HepG2 (cell line): ENCODE measurements at regions not wholly inside any gene's neighbourhood (a gene's known extent, or its start where the extent isn't known, plus 50 kb on each side); places are given as distances from the start of the nearest gene placed in this dataset.

Source experiments
- ATAC-seq: fragments of 200-7000 bp; cut with Tn5 transposase; 3 replicates; pipeline ENCODE4 v1.9.1; 2020; ENCODE audit warnings: mild to moderate bottlenecking, moderate library complexity
- BruUV-seq: library from RNA; stranded (reverse); fragments of 400-500 nt; replicated peaks from 2 replicates; lab custom pipeline; 2021; lab: Mats Ljungman, UMichigan
- CTCF ChIA-PET: fragments of 300-600 bp; formaldehyde crosslinking; extraction: SDS; loops from one replicate; lab custom pipeline; 2021; ENCODE audit warnings: low total read pairs, inconsistent platforms, low intra/inter-chr PET ratio; lab: Yijun Ruan, JAX
- POLR2A ChIA-PET: fragments of 350-600 bp; sonication (Branson Sonifier 250); formaldehyde crosslinking; loops from one replicate; lab custom pipeline; 2020; ENCODE audit warnings: antibody characterized with exemption, inconsistent platforms; lab: Yijun Ruan, JAX
- DNase-seq: peaks from one replicate; pipeline ENCODE4 v3.0.0-alpha.2; 2015; ENCODE audit warnings: low spot score
- FAIRE-seq: peaks from 3 replicates; lab custom pipeline; 2011; peaks lifted over from hg19 to GRCh38; lab: Jason Lieb, UNC
- H2AFZ ChIP-seq: one replicate; pipeline ENCODE4 v1.6.1; 2011; ENCODE audit warnings: low read length, inconsistent platforms
- H3K27ac ChIP-seq: fragments of 300-600 bp; 3 replicates; pipeline ENCODE4 v1.8.0; 2011; ENCODE audit warnings: mixed run types, mild to moderate bottlenecking, mixed read lengths, low read length, inconsistent platforms; ENCODE audit not compliant: insufficient read depth; ENCODE audit errors: extremely low read length
- H3K27me3 ChIP-seq, 2 experiments: fragments of 200-600 bp in 1 of 2; 2 replicates in 1 of 2; 3 replicates in 1 of 2; pipeline versions ENCODE4 v1.6.0 to v1.8.0; 2011; ENCODE audit warnings: low read length in 2 of 2, mild to moderate bottlenecking in 2 of 2, moderate library complexity in 2 of 2, inconsistent platforms in 1 of 2; ENCODE audit not compliant: insufficient read depth in 2 of 2, control insufficient read depth in 1 of 2
- H3K36me3 ChIP-seq, 2 experiments: fragments of 200-600 bp in 1 of 2; replicated peaks in 1 of 2; 2 replicates in 1 of 2; 3 replicates in 1 of 2; pipeline versions ENCODE4 v1.5.1 to v1.8.0; 2011; ENCODE audit warnings: low read length in 2 of 2, inconsistent platforms in 1 of 2; ENCODE audit not compliant: insufficient read depth in 2 of 2, control insufficient read depth in 1 of 2
- H3K4me1 ChIP-seq: 2 replicates; pipeline ENCODE4 v1.5.1; 2012; ENCODE audit warnings: low read length, inconsistent platforms; ENCODE audit not compliant: insufficient read depth
- H3K4me2 ChIP-seq: 2 replicates; pipeline ENCODE4 v1.6.0; 2011; ENCODE audit warnings: low read depth, low read length, inconsistent platforms
- H3K4me3 ChIP-seq, 3 experiments: fragments of 200-600 bp in 1 of 3; sonication (generic), shearing (Covaris generic) in 1 of 3; replicated peaks in 1 of 3; 2 replicates each; pipeline ENCODE4 v1.5.1; 2011 to 2016; ENCODE audit warnings: low read length in 3 of 3, inconsistent platforms in 2 of 3, low read depth in 2 of 3, mild to moderate bottlenecking in 2 of 3, control low read depth in 1 of 3, mixed read lengths in 1 of 3; ENCODE audit not compliant: insufficient read depth in 1 of 3
- H3K79me2 ChIP-seq: one replicate; pipeline ENCODE4 v1.6.1; 2011; ENCODE audit warnings: low read length, inconsistent platforms; ENCODE audit not compliant: insufficient read depth
- H3K9ac ChIP-seq: 2 replicates; pipeline ENCODE4 v1.6.0; 2011; ENCODE audit warnings: mild to moderate bottlenecking, low read depth, low read length, inconsistent platforms; ENCODE audit not compliant: insufficient read depth
- H3K9me3 ChIP-seq: 2 replicates; pipeline ENCODE4 v1.5.1; 2012; ENCODE audit warnings: mild to moderate bottlenecking, low read length
- H4K20me1 ChIP-seq: 2 replicates; pipeline ENCODE4 v1.6.0; 2011; ENCODE audit warnings: inconsistent platforms, mild to moderate bottlenecking, low read length, moderate library complexity; ENCODE audit not compliant: insufficient read depth
- CBFB ChIP-seq: sonication (generic); formaldehyde crosslinking; IDR thresholded peaks from 2 replicates; pipeline ENCODE4 v1.4.0; 2020; ENCODE audit warnings: missing genetic modification reagents
- FOXC1 ChIP-seq: sonication (generic); formaldehyde crosslinking; IDR thresholded peaks from 2 replicates; pipeline ENCODE4 v1.8.0; 2022; ENCODE audit warnings: mild to moderate bottlenecking, missing genetic modification reagents, borderline replicate concordance
- MEIS2 ChIP-seq: sonication (generic); formaldehyde crosslinking; IDR thresholded peaks from 2 replicates; pipeline ENCODE4 v1.9.0; 2021; ENCODE audit warnings: mild to moderate bottlenecking, missing genetic modification reagents
- NKX3-1 ChIP-seq: sonication (generic); formaldehyde crosslinking; IDR thresholded peaks from 2 replicates; pipeline ENCODE4 v1.5.0; 2020; ENCODE audit warnings: missing genetic modification reagents
- ZNF138 ChIP-seq: sonication (generic); formaldehyde crosslinking; IDR thresholded peaks from 2 replicates; pipeline ENCODE4 v1.5.0; 2020; ENCODE audit warnings: mild to moderate bottlenecking, low read depth, missing genetic modification reagents
- ZNF326 ChIP-seq: sonication (generic); formaldehyde crosslinking; IDR thresholded peaks from 2 replicates; pipeline ENCODE4 v1.4.0; 2020; ENCODE audit warnings: missing genetic modification reagents, borderline replicate concordance
- ZNF562 ChIP-seq: sonication (generic); formaldehyde crosslinking; IDR thresholded peaks from 2 replicates; pipeline ENCODE4 v1.8.0; 2022; ENCODE audit warnings: missing genetic modification reagents, borderline replicate concordance
- ZNF724P ChIP-seq: sonication (generic); formaldehyde crosslinking; IDR thresholded peaks from 2 replicates; pipeline ENCODE4 v1.8.0; 2022; ENCODE audit warnings: missing genetic modification reagents, borderline replicate concordance
- ZZZ3 ChIP-seq: sonication (generic); formaldehyde crosslinking; IDR thresholded peaks from 2 replicates; pipeline ENCODE4 v1.4.0; 2020; ENCODE audit warnings: missing genetic modification reagents, mild to moderate bottlenecking, borderline replicate concordance
- WGBS: methylation state at CpG from one replicate; pipeline ENCODE4 v1.1.6; 2017; ENCODE audit warnings: low lambda C conversion rate; 5-methylcytosine and 5-hydroxymethylcytosine counted together
- in situ Hi-C: cut with HindIII; loops from 2 replicates; pipeline ENCODE4 v1.10.0; 2017; ENCODE audit warnings: low pct_unique_long_range_greater_than_20kb; ENCODE audit not compliant: extremely low pct_ligation_motif_present
- intact Hi-C: fragments of 100-400 bp; cut with micrococcal nuclease; formaldehyde crosslinking; loops from one replicate; pipeline ENCODE4 v1.10.0; 2022; ENCODE audit not compliant: unreplicated experiment
- TF ChIP-seq, protein P1 (sequence below): IDR thresholded peaks from 2 replicates; pipeline ENCODE4 v1.6.1; 2016; ENCODE audit warnings: low read depth, control low read depth
- TF ChIP-seq, protein P2 (sequence below): sonication (generic); formaldehyde crosslinking; IDR thresholded peaks from 2 replicates; pipeline ENCODE4 v1.4.0; 2020; ENCODE audit warnings: mild to moderate bottlenecking, missing genetic modification reagents
- TF ChIP-seq, protein P3 (sequence below): sonication (generic); formaldehyde crosslinking; IDR thresholded peaks from 2 replicates; pipeline ENCODE4; 2020; ENCODE audit warnings: missing genetic modification reagents, mild to moderate bottlenecking, borderline replicate concordance
- TF ChIP-seq, protein P4 (sequence below): sonication (generic); formaldehyde crosslinking; conservative IDR thresholded peaks from 2 replicates; pipeline ENCODE4 v1.4.0; 2020; ENCODE audit warnings: missing genetic modification reagents
- TF ChIP-seq, protein P5 (sequence below): sonication (generic); formaldehyde crosslinking; IDR thresholded peaks from 2 replicates; pipeline ENCODE4 v1.8.0; 2022; ENCODE audit warnings: mild to moderate bottlenecking, missing genetic modification reagents

DNA sequence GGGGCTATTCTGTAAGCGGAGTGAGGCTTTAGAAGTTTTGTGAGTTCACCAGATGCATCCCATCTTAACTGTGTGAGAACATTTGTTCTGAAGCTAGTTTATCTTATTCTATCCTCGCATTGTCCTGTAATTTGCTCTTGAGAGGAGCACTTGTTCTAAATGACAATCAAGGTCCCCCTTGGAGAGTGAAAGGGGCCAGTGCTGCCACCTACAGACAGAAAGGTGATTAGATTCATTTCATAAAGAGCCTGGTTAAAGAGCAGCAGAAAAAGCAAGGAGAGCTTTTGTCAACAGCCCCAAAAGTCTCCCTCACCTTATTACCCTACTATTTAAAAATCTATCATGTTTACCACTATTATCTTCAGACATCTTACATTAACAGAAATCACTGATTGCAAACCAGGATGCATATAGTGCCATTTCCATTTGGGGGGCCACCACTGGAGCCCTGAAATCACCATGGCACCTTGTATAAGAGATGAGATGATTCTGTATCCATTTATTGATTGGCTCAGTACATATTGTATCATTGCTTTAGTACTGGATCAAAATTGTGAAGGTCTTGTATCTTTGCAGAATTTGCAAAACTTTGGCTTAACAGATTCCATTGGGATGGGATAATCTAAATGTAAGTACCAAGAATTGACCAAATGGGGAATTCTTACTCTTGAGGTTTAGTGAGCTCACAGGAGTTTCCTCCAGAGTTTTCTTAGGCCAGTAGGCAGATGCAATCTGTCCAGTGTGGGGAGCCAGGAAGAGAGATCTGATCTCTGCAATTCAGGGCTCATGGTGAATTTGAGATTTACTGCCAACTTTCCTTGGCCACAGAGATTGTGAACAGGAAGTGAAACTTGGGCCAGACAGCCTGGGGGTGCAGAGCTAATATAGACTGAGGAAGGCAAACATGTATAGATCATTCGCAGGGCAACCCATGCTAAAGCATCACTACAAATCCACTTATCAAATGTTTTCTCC lies 64.3 kb upstream of the TRABD2B start:
- intact Hi-C loops, result loop anchor here (1.0 kb wide), 3 partner anchors 64 to 323 kb away; partner anchors contain the start of gene TRABD2B
- 39% methylated on average over 3 of the region's 3 CpGs for WGBS
- POLR2A ChIA-PET, result no interaction called here
- TF ChIP-seq ZNF138 (CRISPR knock-in tag) (no peak), FOXC1 (CRISPR knock-in tag) (no peak), ZNF724P (CRISPR knock-in tag) (no peak), ZZZ3 (CRISPR knock-in tag) (no peak), ZNF562 (no peak), MEIS2 (CRISPR knock-in tag) (no peak), CBFB (no peak), NKX3-1 (CRISPR knock-in tag) (no peak), ZNF326 (CRISPR knock-in tag) (no peak)
- TF ChIP-seq, protein P1, sequence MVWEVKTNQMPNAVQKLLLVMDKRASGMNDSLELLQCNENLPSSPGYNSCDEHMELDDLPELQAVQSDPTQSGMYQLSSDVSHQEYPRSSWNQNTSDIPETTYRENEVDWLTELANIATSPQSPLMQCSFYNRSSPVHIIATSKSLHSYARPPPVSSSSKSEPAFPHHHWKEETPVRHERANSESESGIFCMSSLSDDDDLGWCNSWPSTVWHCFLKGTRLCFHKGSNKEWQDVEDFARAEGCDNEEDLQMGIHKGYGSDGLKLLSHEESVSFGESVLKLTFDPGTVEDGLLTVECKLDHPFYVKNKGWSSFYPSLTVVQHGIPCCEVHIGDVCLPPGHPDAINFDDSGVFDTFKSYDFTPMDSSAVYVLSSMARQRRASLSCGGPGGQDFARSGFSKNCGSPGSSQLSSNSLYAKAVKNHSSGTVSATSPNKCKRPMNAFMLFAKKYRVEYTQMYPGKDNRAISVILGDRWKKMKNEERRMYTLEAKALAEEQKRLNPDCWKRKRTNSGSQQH, result no peak
- TF ChIP-seq, protein P2, sequence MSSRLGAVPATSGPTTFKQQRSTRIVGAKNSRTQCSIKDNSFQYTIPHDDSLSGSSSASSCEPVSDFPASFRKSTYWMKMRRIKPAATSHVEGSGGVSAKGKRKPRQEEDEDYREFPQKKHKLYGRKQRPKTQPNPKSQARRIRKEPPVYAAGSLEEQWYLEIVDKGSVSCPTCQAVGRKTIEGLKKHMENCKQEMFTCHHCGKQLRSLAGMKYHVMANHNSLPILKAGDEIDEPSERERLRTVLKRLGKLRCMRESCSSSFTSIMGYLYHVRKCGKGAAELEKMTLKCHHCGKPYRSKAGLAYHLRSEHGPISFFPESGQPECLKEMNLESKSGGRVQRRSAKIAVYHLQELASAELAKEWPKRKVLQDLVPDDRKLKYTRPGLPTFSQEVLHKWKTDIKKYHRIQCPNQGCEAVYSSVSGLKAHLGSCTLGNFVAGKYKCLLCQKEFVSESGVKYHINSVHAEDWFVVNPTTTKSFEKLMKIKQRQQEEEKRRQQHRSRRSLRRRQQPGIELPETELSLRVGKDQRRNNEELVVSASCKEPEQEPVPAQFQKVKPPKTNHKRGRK (CRISPR knock-in tag), result no peak
- TF ChIP-seq, protein P3, sequence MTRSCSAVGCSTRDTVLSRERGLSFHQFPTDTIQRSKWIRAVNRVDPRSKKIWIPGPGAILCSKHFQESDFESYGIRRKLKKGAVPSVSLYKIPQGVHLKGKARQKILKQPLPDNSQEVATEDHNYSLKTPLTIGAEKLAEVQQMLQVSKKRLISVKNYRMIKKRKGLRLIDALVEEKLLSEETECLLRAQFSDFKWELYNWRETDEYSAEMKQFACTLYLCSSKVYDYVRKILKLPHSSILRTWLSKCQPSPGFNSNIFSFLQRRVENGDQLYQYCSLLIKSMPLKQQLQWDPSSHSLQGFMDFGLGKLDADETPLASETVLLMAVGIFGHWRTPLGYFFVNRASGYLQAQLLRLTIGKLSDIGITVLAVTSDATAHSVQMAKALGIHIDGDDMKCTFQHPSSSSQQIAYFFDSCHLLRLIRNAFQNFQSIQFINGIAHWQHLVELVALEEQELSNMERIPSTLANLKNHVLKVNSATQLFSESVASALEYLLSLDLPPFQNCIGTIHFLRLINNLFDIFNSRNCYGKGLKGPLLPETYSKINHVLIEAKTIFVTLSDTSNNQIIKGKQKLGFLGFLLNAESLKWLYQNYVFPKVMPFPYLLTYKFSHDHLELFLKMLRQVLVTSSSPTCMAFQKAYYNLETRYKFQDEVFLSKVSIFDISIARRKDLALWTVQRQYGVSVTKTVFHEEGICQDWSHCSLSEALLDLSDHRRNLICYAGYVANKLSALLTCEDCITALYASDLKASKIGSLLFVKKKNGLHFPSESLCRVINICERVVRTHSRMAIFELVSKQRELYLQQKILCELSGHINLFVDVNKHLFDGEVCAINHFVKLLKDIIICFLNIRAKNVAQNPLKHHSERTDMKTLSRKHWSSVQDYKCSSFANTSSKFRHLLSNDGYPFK, result no peak
- TF ChIP-seq, protein P4, sequence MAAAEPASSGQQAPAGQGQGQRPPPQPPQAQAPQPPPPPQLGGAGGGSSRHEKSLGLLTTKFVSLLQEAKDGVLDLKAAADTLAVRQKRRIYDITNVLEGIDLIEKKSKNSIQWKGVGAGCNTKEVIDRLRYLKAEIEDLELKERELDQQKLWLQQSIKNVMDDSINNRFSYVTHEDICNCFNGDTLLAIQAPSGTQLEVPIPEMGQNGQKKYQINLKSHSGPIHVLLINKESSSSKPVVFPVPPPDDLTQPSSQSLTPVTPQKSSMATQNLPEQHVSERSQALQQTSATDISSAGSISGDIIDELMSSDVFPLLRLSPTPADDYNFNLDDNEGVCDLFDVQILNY (CRISPR knock-in tag), result no peak
- TF ChIP-seq, protein P5, sequence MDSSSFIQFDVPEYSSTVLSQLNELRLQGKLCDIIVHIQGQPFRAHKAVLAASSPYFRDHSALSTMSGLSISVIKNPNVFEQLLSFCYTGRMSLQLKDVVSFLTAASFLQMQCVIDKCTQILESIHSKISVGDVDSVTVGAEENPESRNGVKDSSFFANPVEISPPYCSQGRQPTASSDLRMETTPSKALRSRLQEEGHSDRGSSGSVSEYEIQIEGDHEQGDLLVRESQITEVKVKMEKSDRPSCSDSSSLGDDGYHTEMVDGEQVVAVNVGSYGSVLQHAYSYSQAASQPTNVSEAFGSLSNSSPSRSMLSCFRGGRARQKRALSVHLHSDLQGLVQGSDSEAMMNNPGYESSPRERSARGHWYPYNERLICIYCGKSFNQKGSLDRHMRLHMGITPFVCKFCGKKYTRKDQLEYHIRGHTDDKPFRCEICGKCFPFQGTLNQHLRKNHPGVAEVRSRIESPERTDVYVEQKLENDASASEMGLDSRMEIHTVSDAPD (CRISPR knock-in tag), result no peak

More for the DNA sequence above, 64.3 kb upstream of the TRABD2B start:
- H4K20me1 ChIP-seq, result no peaks in the 10 kb centered on the region
- H3K27ac ChIP-seq, result no peak overlapping the region
- BruUV-seq, result no TSS peak
- peak; percentile 40 for DNase-seq
- no peaks in the 10 kb centered on the region for H3K4me1 ChIP-seq
- H3K79me2 ChIP-seq, result no peaks in the 10 kb centered on the region
- no peaks in the 10 kb centered on the region for H3K9me3 ChIP-seq
- no peaks in the 10 kb centered on the region for H3K36me3 ChIP-seq
- H3K9ac ChIP-seq, result no peak overlapping the region
- H3K27me3 ChIP-seq, result no peaks in the 10 kb centered on the region
- peak; percentile 57 for FAIRE-seq
- H2AFZ ChIP-seq, result no peak overlapping the region
- H3K4me3 ChIP-seq, result no peak overlapping the region
- CTCF ChIA-PET, result interaction anchor here (1.2 to 1.5 kb wide), 2 partner anchors 89 to 113 kb away, joined by 3 to 5 read pairs; no protein-coding TSS in a partner anchor
- ATAC-seq, result peak; percentile 74
- no peak overlapping the region for H3K4me2 ChIP-seq
- in situ Hi-C loops, result no loop called here
